ENCODE measurements at regions not wholly inside any gene's neighbourhood (a gene's known extent, or its start where the extent isn't known, plus 50 kb on each side); places are given as distances from the start of the nearest gene placed in this dataset.
A peak's percentile ranks its signal among the peaks of the same experiment; 100 is the strongest.

- 0 out of 2 replicates have a peak, but pooled peaks have one; percentile 15 for TF ChIP-seq CTCF (conservative IDR thresholded peaks at IDR 0.05; ENCODE audit: low read length)
- no peak for TF ChIP-seq EZH2phosphoT487 (IDR thresholded peaks at IDR 0.05; ENCODE audit: borderline replicate concordance, low read depth, low read length)
These were observed 136.9 kb upstream of the PRR16 start for GRCh38 chr5:120327180-120327579.

All from OCI-LY7 (cell line).